NCI-H2171 treated with DMSO at 0.1 percent for 48 hours (cell line): ENCODE measurements at regions not wholly inside any gene's neighbourhood (a gene's known extent, or its start where the extent isn't known, plus 50 kb on each side); places are given as distances from the start of the nearest gene placed in this dataset.
A peak's percentile ranks its signal among the peaks of the same experiment; 100 is the strongest.
"Not testable (repeated sequence)": the region's sequence is repeated elsewhere in the genome, so short reads cannot be mapped to it uniquely, and the experiment has no call there.

Source experiments
- DNase-seq: peaks from one replicate; lab custom pipeline; 2025; lab: John Stamatoyannopoulos, UW

DNA sequence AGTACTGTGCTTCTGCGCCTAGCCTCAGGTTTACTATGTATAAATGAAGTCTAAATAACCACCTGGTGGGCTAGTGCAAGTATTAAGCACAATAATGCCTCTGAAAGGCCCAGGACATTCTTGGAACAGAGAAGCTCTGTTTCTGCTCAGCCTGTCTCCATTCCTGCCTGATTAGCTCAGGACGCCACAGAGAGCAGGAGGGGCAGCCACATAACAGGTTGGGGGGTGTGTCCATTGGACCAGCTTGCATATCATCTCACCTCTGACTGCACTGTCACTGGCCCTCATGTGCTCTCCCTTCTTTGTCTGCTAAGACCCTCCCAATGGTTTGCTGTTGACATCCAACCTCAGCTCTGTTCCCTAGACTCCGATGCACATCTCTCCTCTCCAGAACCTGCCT lies 52.8 kb upstream of the IKZF1 start:
- DNase-seq = no peak

DNA sequence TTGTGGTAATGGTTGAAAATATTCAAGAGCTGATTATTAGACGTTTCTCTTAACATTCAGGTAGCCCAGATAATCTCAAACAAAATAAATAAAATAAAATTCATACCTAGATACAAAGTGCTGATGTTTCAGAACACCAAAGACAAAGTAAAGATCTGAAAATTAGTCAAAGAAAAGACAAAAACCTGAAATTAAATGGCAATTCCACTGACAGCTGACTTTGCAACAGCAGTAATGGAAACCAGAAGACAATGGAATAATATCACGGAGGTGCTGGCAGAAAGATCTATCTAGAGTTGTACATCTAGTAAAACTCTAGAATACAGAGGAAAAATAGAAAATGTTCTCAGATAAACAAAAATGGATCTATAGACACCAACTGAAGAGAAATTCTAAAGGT lies 58.0 kb upstream of the IKZF1 start:
- no peak for DNase-seq

DNA sequence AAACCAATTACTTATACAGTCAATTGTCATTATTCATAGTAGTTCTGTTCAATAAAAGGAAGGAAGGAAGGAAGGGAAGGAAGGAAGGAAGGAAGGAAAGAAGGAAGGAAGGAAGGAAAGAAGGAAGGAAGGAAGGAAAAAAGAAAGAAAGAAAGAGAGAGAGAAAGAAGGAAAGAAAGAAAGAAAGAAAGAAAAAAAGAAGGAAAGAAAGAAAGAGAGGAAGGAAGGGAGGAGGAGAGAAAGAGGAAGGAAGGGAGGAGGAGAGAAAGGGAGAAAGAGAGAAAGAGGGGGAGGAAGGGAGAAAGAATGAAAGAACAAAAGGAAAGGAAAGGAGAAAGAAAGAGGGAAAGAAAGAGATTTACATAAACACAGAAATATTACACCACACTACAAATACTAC lies 62.4 kb upstream of the IKZF1 start:
- not testable (repeated sequence) for DNase-seq

DNA sequence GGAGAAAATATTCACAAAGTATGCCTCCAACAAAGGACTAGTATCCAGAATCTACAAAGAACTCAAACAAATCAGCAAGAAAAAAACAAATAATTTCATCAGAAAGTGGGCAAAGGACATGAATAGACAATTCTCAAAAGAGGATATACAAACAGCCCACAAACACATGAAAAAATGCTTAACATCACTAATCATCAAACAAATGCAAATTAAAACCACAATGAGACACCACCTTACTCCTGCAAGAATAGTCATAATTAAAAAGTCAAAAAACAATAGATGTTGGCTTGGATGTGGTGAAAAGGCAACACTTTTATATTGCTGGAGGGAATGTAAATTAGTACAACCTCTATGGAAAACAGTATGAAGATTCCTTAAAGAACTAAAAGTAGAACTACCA lies 63.8 kb upstream of the IKZF1 start:
- not testable (repeated sequence) for DNase-seq

DNA sequence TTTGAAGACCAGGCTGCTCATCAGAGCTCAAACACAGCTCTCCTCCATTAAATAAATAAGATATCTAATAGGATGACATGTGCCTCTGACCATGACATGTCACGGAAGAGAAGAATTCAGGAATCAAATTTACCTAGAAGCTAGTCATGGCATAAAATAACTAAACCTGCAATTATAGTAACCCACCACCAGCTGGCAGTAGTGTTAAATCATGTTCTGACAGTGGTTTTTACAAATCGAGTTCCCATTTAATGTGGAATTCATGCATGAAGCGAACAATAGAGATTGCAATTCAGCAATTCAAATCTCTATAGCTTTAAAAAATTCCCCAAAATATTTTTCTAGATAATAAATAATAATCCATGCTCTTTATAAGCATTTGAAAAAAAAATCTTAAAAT lies 74.6 kb upstream of the IKZF1 start:
- no peak for DNase-seq

DNA sequence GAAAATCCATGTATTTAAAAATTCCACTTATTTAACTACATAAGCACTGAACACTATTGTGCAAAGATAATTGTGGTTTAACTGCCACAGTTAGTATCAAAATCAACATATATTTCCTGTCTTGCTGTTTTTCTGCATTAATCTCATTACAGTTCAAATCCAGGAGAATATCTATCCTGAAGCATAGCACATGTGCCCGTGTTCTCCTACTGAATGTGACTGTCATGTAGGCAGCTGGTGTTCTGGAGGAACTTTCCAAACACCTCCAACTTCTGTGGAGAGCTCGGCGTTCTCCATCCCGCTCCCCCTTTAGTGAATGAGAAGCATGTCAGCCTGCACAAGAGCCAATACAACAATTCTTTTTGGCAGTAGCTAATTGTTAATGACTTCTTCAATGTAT lies 76.4 kb upstream of the IKZF1 start:
- DNase-seq = no peak

DNA sequence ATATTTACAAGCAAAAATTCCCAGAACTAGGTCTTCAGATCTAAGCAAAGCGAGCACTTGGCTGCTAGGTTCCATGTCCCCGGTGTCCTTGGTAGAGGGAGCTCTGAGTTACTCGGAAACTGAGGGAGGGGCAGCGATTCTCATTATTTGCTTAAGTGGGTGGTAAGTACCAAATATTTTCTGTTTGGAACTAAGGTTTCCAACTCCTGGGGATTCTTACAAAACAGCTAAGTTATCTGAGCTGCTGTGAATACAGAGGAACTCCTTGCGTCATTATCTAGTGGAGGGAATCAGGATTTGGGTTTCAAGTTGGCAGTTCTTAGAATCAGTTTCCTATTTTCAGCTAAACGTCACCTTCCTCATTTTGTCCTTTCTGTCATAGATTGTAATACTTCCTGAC lies 76.8 kb upstream of the IKZF1 start:
- DNase-seq = no peak

DNA sequence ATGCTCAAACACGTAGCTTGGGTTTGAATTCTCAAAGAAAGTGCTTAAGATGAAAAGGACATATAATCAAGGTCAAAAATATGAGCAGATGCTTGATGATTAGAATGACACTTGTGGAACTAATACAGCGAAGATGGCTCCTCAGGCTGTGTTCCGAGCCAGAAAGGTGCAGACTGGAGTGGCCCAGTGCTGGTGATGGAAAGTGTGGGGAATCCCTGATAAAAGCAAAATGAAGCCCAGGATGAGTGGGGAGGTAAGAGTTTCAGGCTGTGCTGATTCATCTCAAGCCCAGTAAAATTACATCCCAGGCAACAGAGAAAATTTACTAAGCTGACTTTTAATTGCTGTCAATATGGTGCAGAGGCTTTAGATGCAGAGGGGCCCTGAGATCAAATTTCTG lies 77.8 kb upstream of the IKZF1 start:
- peak; percentile 1 for DNase-seq

DNA sequence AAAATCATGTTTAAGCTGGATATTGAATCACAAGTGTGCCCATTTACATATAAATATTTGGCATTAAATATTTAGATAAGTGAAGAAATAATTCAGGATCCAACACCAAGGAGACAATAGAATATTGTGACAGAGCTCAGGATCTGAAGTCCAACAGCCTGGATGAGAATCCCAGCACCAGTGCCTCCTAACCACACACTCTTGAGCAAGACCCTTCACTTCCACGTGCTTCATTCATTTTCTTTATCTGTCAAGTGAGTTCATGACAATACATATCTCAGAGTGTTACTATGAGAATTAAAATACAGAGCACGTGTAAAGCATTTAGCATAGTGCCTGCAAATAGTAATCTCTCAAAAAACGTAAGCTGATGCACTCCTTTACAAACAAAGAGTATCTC lies 78.4 kb upstream of the IKZF1 start:
- no peak for DNase-seq

DNA sequence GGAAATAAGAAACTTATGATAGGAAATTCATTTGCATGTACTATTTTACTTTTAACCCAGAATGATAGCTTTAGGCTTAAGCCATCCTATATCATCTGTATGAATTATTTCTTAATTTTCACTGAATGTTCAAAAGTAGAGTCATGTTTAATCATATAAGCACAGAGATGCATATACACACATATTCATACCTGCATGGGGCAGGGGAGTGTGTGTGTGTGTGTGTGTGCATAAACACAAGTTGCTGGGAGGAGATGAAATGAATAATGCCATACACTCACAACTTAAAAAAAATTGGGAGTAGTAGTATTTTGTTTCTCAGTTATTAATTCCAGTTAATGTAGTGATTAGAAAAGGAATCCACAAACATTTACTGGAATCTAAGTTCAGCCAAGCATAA lies 83.1 kb upstream of the IKZF1 start:
- DNase-seq = no peak

DNA sequence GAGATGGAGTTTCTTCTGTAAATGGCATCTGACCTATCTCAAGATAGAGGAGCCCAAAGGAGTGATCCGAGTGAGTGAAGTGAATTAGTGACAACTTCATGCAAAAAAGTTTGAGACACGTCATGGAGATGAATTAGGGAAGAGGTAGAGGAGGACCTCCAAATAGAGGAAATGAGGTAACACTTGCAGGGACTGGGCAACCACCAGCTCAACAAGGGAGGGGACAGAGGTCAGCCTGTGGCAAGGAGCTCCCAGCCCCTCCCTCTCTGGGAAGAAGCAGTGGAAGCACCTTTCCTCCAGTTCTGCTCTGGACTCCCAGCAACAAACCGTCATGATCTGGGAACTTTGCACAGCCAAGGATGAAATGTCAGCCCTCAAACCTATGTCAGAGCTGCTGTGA lies 83.5 kb upstream of the IKZF1 start:
- no peak for DNase-seq

DNA sequence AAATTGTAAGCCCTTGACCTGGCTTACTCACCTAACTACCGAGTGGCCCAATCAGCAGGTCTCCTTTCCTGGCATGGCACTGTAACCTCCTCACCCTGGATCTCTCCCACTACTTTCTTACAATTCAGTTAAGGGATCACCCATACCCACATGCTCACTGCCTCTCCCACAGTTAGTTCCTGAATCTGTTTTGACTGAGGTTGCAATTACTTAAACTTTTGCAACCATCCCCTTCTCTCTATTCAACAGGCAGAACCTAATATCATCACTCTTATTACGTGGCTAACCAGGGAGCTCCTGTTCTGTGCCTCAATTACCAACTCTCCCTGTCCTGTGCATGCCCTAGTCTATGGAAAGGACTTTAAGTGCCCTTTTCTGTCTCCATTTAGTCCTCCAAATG lies 84.2 kb upstream of the IKZF1 start:
- no peak for DNase-seq

DNA sequence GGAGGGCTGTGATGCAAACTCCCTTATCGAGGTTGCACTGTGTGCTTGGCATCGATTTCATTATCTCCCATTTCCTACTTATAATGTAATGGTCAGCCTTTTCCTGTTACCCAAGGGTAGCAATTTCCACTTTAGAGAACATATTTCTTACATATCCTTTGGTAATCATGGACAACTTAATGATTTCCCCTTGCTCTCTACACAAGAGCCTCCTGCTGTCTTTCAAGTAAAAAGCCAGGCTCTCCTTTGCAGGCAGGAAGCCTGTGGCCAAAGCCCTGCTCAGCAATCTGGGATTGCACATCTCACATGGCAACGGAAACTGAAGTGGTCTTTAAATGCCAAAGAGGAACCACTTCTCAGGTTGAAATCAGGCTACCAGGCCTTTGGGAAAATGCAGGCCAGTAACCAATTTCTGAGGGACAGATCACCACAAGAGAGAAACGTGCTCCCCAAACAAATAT lies 86.7 kb upstream of the IKZF1 start:
- no peak for DNase-seq

DNA sequence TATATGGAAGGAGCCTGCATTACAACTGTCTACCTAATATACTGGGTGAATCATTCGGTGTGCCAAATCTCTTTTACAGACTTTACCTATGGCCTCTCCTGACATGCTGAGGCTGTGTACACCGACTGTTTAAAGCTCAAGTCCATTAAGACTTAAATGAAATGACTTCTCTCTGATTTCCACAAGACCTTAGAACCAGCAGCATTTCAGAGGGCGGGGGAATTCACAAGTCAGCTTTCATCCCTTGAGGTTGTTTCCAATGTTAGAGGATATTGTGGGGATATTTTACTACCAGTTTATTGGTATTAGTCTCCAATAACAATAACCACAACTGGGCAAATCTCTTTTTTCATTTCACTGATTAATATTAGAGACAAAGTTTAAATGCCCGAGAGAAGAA lies 87.1 kb upstream of the IKZF1 start:
- no peak for DNase-seq

DNA sequence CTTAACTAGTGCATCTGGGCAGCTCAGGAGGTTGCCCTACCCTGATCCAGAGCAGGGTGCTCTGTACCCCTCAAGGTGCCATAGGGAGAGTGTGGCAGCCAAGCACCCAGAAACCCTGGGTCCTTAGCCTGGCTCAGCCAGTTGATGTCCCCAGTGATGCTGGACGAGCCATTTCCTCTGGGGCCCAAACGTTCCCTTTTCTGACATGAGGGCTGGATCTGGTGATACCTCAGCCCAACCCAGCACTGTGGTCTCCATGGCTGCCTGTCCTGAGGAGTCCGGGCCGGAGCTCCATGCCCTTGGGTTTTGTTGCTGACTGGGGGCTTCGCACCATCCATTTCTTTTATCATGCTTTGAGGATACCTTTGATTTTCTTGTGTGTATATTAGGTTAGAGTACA lies 87.9 kb upstream of the IKZF1 start:
- no peak for DNase-seq

DNA sequence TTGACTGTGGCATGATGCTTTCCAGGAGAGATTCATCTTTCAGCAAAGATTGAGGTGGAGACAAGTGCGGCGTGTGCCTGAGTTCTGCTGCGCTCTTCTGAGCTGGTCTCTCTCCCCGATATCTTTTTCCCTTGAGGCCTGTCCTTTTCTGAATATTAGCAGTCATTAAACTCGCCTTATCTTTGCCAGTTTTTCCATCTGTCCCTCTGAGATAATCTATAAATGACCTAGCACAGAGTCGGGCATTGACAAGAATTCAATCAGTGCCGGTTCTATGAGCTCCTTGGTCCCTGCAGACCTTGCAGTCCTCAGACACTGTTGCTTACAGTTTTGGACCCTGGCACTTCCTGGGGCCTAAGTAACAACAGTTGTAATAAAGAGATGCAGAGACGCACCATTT lies 89.7 kb upstream of the IKZF1 start:
- no peak for DNase-seq

DNA sequence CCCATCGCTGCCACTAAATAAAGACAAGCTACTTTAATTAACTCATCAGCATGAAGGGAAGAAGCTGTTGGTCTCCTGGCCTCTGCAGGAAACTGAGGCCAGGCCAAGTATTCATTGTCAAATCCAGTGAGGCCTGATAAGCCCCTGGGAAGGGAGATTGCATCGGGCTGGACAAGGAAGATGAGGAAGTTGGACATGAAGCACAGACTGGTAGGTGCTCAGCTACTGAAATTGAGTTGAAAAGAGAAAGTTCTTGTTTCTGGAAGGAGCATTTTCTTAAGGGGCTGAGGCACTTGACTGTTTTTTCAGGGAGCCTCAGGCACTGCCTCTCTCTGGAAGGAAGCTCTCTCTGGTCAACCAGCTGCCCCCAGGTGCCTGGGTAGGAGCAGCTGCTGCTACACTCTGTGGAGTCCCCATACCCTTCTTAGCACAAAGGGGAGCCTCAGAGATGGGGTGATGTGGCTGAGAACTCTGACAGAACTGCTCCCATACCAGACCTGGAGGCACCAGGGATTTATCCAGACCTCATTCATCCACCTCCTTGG lies 90.3 kb upstream of the IKZF1 start:
- no peak for DNase-seq

DNA sequence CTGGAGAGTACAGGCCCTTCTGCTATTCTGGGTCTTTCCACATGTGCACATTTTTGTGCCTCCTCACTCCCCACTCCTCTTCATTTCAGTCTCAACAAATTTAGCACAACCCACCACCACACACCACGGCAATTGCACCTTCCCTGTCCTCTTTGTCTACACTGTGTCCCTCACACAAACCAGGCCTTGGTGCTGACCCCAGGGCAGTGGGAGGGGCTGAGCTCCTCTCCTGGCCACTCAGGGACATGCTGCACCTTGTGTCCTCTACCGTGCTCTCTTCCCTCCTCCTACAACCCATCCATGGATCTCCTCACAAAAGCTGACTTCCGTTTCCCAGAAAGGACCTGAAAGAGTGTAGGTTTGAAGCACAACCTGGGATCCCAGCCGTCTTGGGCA lies 90.9 kb upstream of the IKZF1 start:
- no peak for DNase-seq

DNA sequence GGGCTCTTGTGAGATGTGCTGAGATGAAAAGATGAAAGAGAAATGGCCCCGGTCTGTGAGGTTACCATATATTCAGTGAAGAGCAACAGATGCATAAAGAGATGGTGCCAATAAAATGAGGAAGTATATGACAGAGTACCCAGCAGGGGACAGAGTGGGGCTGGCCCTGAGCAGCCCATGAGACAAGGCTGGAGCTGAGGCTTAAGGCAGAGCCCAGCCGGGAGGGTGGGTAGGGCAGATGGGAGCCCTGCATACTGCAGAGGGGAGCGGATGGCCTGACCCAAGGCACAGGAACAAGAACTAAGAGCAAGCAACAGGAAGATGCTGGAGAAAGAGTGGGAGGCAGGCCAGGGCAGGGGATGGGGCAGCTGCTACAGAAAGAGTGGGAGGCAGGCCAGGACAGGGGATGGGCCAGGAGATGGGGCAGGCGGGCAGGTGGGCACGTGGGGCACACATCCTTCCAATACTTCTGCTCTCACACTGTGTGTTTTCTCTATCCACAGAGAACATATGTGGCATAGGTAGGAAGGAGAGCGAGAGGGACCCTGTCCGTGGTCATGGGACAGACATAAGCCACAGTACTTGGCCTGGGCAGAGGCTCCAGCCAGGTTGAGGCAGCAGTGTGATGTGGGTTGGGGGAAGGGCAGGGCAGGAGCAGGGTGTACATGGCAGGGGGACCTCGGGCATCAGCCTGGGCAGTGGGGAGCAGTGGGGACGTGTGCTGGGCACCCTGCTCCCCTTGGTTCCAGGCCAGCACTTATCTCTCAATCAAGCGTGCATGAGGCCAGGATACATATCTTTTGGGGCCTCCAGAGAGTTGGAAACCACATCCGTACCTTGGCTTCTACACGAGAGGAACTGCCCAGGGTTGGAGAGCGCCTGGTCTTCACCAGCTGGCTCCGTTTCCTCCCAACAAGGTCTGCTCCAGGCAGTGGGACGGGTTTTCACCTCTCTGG lies 91.6 kb upstream of the IKZF1 start:
- DNase-seq = no peak

DNA sequence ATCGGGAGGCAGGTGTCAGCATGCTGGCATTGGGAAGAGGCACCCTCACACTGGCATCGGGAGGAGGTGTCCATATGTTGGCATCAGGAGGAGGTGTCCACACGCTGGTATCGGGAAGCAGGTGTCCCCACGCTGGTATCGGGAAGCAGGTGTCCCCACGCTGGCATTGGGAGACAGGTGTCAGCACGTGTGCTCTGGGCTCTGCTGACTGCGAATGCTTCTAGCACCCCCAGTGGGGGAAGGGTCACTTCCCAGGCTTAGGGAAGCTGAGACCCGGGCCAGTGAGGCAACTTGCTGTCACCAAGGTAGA lies 92.5 kb upstream of the IKZF1 start:
- DNase-seq = no peak

DNA sequence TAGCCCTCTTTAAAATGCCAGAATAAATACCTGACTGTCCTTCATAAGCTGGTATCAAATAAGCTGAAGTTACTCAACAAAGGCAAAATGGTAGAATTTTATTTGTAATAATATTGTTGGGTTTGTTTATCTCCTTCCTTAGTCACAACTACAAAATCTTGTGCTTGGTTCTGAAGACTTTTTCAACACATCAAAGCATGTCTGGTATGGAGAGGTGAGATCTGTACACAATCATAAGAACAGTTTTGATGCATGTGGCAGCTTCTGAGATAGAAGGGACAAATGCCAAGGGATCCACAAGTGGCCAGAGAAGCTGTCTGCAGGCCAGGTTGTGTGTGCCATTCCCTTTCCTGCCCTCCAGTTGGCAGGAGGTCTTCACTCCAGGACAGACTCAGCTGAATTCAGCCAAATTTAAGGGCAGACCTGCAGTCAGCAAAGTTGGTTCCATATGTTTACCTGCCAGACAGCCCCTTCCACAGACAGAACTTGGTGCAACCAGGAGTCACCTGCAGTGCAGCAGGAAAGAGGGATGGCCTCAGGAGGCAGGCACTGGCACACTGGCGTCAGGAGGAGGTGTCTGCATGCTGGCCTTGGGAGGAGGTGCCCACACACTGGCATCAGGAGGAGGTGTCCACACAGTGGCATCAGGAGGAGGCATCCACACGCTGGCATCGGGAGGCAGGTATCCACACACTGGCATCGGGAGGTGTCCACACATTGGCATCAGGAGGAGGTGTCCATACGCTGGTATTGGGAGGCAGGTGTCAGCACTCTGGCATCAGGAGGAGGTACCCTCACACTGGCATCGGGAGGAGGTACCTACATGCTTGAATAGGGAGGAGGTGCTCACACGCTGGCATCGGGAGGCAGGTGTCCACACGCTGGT lies 93.1 kb upstream of the IKZF1 start:
- no peak for DNase-seq

DNA sequence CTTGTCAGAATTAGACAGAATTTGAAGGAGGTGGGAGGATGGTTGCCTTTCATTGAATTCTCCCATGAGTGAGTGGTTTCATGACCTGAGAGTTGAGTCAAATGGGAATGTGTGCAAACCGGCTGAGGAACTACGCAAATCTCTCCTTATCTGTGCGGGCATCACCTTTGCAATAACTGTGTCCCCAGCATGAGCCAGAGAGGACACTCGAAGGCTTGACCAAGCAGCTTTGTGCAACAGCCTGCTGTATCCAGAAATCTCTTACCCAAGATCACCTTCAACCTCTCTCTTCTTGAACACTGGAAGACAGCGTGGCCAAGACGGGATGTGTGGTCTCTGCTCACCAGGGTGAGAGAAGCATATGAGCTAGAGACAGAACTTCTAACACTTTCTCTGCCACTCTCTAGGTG lies 93.8 kb upstream of the IKZF1 start:
- no peak for DNase-seq
